ENCODE measurements at regions not wholly inside any gene's neighbourhood (a gene's known extent, or its start where the extent isn't known, plus 50 kb on each side); places are given as distances from the start of the nearest gene placed in this dataset.

DNA sequence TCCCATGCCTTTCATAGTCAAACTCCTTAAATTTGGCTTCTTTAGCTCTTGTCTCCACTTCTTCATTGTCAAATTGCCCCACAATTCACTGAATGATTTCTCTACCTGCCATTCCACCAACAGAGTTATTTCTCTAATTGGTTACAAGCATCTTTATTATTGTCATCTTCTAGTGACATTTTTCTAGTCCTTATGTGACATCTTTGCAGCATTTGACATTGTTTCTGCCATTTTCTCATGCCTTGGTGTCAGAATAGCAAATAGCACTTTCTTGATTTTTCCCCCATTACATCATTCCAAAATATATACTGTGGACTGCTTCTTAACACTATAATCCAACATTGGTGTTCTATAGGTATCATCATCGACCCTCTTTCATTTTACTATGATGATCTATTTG, 137.7 kb upstream of the HDDC2 start:
- TF ChIP-seq EZH2 (IDR thresholded peaks at IDR 0.05; ENCODE audit: borderline replicate concordance, low read depth, low read length, poor library complexity, severe bottlenecking): no peak
- TF ChIP-seq, protein P1, sequence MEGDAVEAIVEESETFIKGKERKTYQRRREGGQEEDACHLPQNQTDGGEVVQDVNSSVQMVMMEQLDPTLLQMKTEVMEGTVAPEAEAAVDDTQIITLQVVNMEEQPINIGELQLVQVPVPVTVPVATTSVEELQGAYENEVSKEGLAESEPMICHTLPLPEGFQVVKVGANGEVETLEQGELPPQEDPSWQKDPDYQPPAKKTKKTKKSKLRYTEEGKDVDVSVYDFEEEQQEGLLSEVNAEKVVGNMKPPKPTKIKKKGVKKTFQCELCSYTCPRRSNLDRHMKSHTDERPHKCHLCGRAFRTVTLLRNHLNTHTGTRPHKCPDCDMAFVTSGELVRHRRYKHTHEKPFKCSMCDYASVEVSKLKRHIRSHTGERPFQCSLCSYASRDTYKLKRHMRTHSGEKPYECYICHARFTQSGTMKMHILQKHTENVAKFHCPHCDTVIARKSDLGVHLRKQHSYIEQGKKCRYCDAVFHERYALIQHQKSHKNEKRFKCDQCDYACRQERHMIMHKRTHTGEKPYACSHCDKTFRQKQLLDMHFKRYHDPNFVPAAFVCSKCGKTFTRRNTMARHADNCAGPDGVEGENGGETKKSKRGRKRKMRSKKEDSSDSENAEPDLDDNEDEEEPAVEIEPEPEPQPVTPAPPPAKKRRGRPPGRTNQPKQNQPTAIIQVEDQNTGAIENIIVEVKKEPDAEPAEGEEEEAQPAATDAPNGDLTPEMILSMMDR (conservative IDR thresholded peaks at IDR 0.05; ENCODE audit: low read depth, low read length): no peak
